Jurkat, Clone E6-1 (cell line): ENCODE measurements at regions not wholly inside any gene's neighbourhood (a gene's known extent, or its start where the extent isn't known, plus 50 kb on each side); places are given as distances from the start of the nearest gene placed in this dataset.

Source experiments
- DNase-seq: peaks from one replicate; pipeline ENCODE4 v3.0.0-alpha.2; 2011; ENCODE audit warnings: low read depth, low spot score
- H3K4me3 ChIP-seq: 2 replicates; pipeline ENCODE4 v1.5.1; 2011; ENCODE audit warnings: mild to moderate bottlenecking, low read length, control low read depth, moderate library complexity

DNA sequence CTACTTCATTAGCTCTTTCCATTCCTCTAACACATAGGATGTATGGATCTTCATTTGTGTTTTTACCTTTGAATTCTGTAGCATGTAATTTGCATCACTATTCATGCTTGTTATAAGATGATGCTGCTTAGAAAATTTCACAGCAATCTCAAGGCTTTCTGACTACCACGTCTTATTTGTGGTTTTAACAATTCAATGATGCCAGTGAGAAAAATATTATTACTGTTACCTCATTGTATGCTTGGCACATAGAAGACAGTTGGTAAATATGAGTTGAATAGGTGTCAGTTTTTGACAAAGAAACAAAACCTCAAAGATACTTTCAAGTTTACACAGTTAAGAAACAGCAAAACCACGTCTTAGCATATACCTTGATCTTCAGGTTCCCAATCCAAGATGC is 428.6 kb downstream of the TFAP2A start:
- DNase-seq = no peak
- H3K4me3 ChIP-seq = no peak overlapping the region

DNA sequence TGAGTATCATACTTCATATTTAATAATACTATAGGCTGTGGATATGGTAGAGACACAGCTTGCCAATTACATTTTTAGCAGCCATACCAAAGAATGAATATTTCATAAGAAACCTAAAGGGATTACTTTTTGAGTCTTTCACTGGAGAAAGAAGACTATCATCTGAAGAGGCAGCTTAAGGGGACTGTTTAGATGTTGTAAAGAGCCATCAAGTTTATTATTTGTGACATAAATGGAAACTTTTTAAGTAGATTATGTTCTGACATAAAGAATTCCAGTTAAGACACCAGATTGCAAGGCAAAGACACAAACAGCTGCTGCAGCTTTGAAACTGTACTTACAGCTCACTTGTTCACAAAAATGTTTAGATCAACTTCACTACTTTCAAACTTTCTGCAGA is 429.4 kb downstream of the TFAP2A start:
- no peak overlapping the region for H3K4me3 ChIP-seq
- DNase-seq = no peak

DNA sequence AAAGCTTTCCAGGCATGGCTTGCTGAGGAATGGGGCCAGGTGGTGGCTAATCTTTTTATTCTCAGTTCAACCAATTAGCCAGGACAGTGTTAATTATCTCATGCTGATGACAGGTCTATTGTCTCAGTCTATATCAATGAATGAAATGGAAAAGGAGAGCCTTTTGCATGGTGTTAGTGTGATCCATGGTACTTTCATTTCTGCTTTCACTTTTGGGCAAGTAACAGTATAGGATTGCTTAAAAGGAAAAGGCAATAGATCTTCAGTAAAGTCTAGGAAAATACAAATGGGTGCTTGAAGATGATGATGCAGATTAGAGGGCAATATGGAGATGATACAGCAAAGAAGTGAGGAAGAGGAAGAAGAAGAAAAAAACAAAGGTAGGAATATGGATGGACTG is 430.3 kb downstream of the TFAP2A start:
- DNase-seq = no peak
- no peak overlapping the region for H3K4me3 ChIP-seq

DNA sequence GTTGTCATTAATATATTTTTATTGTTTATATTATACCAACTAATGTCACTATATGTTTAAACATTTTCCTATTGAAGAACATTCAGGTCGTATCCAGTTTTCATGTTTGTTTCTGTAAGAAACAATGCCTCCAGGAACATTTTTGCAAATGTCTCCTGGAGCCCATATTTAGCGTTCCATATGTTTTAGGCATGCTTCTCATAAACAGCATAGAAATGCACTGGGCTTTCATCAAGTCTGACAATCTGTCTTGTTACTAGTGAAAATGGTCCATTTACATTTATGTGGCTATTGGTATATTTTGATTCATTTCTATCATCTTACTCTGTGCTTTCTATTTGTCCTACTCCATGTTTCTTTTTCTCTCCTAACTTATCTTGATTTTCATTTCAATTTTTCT is 431.7 kb downstream of the TFAP2A start:
- no peak overlapping the region for H3K4me3 ChIP-seq
- DNase-seq = no peak

DNA sequence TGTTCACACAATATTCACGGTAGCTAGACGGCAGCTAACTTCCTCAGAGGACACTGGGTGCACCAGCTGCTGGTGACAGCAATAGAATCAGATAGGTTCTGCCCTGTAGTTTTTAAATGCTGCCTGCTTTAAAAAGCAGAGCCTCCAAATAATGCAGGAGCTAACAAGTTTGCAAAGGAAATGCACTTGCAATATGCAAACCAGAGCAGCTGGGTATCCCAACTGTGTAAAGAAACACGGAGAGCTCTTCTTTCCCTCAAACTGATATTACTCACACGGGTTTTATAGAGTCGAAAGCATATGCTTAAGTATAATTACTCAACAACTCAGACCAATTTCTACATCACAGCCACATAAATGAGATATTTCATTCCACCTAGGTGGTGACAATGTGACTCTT is 432.7 kb downstream of the TFAP2A start:
- DNase-seq = no peak
- no peak overlapping the region for H3K4me3 ChIP-seq

DNA sequence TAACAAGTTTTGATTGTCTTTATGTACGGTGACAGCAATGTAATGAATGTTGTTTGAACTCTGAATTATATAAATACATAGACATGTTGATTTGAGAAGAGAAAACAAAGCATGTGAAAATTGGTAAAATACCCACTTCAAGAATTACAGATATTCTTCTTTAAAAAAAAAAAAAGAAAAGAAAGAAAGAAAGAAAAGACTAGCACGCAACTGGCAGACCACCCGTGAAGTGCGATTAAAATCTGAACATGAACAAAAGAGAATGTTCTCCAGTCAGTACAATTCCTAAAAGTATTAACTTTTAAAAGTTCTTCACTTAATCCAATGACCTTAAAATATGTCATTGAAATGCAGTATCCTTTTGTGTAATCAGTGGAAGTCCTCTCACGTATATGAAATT is 434.9 kb downstream of the TFAP2A start:
- DNase-seq = no peak
- no peak overlapping the region for H3K4me3 ChIP-seq

DNA sequence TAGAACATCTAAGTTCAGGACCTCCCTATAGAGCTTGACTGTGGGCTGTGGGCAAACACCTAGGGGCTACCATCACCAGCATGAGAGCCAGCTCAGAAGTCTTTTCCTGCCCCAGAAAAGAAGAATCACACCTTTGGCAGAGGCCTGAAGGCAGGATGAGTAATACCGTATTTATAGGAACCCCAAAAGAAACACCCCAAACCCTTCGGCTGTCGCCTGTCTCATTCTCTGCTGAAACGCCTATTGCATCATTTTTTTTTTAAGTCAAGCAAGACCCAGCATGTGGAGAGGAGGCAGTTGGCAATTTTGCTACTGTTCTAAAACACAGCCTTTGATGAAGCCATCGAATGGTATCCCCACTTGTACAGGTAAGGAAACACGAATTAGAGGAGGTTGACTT is 436.4 kb downstream of the TFAP2A start:
- H3K4me3 ChIP-seq = no peak overlapping the region
- no peak for DNase-seq

DNA sequence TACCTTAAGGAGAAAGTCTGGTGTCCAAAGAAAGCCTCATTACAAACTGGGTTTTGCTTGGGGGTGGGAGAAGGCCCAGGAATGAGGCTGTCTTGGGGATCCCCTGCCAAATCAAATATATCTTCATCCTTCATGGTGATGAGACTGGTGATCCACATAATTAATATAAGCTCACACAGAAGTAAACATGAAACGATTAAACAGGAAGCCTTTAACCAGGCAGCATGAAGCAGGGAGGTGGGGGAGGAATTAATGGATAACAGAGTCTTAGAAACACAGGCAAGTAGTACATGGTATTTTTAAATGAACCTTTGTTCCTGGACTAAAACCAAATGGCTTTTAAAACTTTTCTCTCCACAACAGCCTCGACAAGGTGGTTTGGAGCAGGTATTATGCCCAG is 437.5 kb downstream of the TFAP2A start:
- DNase-seq = no peak
- no peak overlapping the region for H3K4me3 ChIP-seq

DNA sequence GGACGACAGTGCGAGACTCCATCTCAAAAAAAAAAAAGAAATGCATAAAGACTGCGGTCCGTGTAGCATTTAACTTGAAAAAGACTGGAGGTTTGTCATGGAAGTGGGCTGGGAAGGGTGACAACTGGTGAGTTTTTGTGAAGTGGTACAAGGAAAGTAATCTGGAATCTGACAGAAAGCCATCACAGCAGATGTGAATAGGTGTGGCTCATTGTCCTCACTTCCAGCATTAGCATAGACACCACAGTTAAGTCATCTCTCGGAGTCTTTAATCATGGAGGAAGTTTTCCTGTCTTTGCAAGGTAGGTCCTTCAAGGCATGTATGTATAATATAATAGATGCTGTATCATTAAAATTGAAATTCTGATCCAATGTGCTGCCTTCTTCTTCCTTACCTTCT is 453.2 kb downstream of the TFAP2A start:
- DNase-seq = no peak
- H3K4me3 ChIP-seq = no peak overlapping the region

DNA sequence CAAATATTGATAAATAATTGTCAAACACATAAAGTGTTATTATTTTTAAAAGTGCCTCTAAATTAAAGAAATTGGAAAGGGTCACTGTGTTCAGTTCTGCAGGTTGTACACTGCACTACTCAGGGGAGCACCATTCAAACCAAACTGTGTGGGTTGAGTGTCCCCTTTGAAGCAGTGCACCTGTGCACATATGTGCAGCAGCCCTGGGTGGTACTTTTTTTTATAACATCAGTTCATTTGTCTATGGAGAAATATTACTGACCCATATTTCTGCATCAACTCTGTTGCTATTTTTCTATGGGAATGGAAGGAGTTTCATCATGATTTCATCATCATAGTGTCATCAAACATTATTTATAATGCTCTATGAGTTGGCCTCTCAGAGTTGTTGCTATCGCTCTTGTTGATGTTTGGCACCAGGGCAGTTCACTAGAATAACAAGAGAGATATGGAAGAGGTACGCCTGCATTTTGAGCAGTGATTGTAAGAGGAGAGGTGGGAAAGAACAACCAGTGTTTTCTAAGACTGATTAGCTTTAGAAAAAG is 457.6 kb downstream of the TFAP2A start:
- DNase-seq = no peak
- no peak overlapping the region for H3K4me3 ChIP-seq

DNA sequence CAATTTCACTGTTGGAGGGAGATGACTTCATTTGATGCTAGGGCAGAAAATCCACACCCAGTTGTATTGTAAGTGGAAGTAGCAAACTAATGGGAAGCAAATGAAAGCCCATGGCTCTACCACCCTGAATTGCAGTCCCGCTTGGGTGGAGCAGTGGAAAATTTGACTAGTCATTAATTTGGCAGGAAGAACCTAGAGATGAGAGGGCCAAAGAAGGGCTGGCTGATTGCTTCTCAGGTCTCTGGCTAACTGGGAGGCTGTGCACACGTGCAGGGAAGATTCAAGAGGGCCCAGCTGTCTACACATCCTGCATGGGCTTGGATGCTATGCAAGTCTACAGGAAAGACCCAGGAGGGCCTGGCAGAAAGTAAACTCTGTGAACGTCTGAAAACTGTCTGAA is 466.2 kb downstream of the TFAP2A start:
- no peak for DNase-seq
- H3K4me3 ChIP-seq = no peak overlapping the region

DNA sequence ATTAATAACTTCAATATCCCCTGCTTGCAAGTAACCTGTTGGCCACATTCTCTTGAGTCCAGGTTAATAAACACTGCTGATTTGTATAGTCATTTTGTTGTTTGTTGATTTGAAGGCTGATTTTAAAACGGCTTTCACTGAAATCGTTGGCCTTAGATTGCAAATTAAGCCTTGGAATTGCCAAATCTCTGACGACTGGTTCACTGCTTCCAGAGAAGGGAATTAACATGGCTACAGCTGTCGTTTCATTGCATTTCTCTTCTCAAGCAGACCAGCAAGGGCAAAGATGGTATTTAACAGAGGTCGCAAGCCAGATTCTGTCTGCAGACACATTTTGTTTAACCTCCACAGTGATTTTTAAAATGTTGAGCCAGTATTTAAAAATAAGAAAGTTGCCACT is 470.9 kb downstream of the TFAP2A start:
- DNase-seq = no peak
- H3K4me3 ChIP-seq = no peak overlapping the region

DNA sequence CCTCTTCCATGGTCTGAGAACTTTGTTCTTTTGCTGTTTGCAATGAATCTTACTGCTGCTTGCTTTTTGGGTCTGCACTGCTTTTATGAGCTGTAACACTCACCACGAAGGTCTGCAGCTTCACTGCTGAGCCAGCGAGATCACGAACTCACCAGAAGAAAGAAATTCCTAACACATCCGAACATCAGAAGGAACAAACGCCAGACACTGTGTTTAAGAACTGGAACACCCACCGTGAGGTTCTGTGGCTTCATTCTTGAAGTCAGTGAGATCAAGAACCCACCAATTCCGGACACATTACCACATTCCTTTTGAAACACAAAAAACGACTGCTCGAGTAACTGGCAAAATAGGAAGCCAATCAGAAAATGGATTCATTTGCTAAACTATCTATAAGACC is 471.8 kb downstream of the TFAP2A start:
- DNase-seq = no peak
- H3K4me3 ChIP-seq = no peak overlapping the region

DNA sequence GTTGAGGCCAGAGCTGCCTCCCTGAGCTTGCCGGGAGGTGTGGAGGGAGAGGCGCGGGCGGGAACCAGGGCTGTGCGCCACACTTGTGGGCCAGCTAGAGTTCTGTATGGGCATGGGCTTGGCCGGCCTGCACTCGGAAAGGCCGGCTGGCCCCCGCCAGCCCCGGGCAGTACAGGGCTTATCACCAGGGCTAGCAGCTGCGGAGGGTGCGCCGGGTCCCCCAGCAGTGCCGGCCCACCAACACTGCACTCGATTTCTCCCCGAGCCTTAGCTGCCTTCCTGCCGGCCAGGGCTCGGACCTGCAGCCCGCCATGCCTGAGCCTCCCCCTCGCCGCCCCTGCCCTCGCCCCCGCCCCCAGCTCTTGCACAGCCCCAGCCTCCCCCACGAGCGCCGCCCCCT is 472.7 kb downstream of the TFAP2A start:
- DNase-seq = no peak
- no peak overlapping the region for H3K4me3 ChIP-seq

DNA sequence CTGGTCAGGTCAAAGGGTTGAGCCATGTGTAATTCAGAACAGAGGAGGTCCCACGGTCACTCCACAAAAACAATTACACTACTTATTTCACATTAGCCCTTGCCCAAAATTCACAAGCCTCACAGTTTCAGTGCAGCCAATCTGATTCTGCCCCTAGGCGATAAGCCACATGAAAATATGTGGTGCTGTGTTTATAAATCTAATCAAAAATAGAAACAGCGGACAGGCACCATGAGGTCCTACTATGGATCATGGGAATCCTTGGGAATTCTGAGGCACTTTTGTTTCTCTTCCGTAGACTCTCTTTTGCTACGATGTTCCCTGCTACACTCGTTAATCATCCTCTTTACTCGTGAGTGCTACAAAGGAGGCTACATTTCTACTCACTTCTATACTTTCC is 476.1 kb downstream of the TFAP2A start:
- DNase-seq = no peak
- H3K4me3 ChIP-seq = no peak overlapping the region

DNA sequence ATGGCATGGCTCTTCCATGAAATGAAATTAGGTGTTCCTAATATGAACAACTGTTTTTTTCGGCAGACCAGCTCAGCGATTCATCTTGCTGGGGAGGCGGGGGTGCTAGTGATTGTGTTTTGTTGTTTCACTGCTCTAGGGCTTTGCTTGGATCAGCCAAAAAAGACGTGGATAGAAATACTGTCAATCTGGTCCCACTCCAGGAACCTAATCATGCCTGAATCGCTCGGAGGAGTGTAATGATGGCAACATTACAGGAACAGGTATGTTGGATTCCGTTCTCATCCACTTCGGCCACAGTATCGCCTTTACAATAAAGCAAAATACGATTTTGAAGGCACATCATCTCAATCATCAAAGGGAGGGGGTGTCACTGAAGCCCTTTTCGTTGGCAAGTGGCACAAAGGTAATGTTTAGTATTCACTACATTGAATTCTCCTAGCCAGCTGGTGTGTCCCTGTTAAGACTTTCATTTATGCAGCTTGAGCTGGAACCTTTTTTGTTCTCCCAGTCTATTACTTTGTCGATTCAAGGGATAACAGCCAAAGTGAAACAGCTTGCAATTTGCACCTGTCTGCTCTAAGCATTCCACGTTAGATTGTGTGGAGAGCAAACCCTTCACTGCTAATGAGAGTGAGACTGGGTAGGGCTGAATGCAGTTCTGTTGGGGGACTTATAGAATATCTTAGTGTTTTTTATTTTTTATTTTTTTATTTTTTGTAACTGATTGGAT is 477.7 kb downstream of the TFAP2A start:
- DNase-seq = no peak
- no peak overlapping the region for H3K4me3 ChIP-seq

DNA sequence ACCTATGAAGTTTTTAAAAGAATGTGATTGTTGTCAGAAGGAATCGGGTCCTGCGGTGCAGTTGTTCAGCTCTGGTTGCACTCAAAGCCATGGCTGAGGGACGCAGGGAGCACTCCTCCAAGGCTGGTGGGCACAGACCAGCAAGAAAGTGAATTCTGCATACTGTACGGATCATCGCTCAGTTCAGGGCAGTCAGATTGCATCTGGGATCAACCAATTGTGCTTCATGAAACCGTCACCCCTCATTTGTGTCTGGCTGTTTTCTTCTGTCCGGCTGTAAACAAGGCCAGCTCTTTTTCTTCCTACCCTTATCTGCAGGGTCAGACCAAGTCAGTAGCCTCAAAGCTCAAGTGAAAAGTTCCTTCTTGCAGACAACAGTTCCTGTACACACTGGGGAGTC is 478.3 kb downstream of the TFAP2A start:
- DNase-seq = no peak
- H3K4me3 ChIP-seq = no peak overlapping the region

DNA sequence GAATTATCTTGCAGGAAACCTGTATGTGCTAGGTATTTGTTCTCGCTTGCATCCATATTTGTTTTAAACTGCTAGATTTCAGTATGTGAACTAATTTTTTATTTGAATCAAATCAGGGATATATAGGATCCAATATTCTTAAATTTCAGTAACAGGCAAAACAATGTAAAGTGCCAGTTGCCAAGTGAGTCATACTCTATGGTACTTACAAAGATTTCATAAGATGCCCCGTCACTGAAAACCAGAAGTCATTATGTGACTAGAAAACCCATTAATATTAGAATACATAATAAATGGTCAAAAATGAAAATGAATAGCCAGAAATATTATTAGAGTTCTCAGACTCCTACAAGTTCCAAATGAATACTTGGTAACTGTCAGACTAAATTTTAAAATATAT is 481.2 kb downstream of the TFAP2A start:
- no peak overlapping the region for H3K4me3 ChIP-seq
- DNase-seq = no peak

DNA sequence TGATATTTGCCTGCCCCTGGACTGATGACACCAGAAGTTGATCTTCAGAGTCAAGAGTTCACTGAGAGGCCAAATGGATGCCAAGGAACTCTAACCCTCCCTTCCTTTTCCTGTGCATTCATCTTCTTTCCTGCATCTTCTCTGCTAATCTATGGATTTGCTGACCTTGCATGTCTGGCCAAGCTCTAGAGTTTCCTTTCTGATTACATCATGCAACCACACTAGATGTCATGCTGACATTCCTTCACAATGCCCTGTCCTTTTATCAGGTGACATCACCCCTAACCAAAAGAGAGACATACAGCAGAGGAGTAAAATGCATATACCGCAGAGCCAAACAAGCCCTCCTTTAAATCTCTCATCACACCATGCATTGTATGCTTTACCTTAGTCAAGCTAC is 487.6 kb downstream of the TFAP2A start:
- no peak for DNase-seq
- H3K4me3 ChIP-seq = no peak overlapping the region

DNA sequence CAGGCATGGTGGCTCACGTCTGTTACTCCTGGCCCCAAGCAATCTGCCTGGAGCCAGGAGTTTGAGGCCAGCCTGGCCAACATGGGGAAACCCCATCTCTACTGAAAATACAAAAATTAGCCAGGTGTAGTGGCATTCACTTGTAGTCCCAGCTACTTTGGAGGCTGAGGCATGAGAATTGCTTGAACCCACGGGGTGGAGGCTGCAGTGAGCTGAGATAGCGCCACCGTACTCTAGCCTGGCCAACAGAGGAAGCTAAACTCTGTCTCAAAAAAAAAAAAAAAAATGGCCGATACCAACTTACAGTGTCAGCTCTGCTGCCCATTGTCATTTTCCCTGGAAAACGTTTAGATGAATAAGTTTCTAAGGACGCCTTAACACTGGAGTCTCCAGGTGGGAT is 489.9 kb downstream of the TFAP2A start:
- H3K4me3 ChIP-seq = no peak overlapping the region
- no peak for DNase-seq

DNA sequence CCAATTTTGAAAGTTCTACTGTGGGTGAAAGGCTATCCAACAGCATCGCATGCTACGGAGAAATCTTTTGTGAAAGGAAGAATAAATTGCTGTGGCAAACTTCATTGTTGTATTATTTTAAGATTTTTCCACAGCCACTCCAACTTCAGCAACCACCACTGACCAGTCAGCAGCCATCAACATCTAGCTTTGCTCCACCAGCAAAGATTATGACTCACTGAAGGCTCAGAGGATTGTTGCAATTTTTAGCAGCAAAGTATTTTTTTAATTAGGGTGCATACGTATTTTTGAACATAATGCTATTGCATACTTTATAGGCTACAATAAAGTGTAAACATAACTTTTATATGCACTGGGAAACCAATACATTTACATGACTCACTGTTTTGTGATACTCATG is 493.5 kb downstream of the TFAP2A start:
- no peak overlapping the region for H3K4me3 ChIP-seq
- DNase-seq = no peak
